Embryonic facial prominence (tissue), 1 donor: ENCODE measurements at regions not wholly inside any gene's neighbourhood (a gene's known extent, or its start where the extent isn't known, plus 50 kb on each side); places are given as distances from the start of the nearest gene placed in this dataset.
"Not testable (repeated sequence)": the region's sequence is repeated elsewhere in the genome, so short reads cannot be mapped to it uniquely, and the experiment has no call there.

ENCODE experiments used
- DNase-seq: peaks from one replicate; pipeline ENCODE4 v3.0.0-alpha.2; 2016; ENCODE audit errors: extremely low spot score

DNA sequence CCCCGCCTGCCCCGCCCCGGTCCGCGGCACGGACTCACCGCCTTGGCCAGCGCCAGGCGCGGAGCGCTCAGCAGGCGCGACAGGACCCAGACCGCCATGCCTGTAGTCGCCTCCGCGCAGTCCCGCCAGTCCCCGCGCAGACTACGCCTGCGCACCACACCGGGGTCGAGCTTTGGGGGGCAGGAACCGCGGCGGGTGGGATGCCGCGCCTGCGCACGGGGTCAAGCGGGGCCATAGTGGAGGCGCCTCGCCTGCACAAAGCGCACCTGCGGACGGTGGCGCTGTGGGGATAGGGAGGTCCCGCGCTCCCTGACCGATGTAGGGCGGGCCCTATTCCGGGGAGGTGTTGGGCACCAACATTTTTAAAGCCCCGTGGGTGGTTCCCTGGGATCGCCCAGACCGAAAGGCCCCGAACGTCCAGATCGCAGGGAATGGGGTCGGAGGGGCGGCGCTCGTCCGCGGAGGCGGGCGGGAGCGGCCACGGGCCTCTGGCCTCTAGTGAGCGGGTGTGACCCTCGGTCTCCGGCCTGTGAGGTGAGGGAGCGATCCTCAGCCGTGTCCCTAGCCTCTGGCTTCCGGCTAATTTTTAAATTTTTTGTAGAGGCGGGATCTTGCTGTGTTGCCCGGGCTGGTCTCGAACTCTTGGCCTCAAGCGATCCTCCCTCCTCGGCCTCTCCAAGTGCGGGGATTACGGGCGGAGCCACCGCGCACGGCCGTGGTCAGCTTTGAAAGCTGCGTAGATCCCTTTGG, 70.8 kb upstream of the LPCAT1 start:
- DNase-seq, result peak; percentile 18

GRCh38 chr5:1593903-1594356, 70.2 kb upstream of the LPCAT1 start:
- DNase-seq, result no peak

DNA sequence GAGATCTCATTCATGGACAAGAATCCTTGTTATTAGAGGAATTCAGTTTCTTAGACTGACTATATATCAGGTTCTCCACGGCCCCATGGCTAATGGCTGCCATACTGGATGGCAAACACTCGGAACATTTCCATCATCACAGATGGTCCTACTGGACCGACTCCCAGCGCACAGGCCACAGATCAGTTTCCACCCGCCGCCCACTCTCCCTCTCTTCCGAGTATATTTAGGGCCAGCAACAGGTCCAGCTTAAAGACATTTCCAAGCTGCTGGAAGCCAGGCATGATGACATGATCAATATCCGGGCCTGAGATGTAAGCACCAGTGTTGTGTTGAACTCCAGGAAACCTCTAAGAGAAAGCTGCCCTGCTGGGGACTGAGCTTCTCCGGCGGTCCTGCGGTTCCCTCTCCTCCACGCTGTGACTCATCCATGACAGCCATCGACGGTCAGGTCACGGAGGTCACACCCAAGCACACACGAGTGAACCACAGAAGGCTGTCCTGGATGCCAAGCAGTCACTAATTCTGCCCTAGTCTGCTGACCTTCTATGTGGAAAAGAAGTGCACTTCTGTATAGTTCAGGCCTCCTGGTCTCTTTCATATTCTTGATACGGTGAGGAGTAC, 64.4 kb upstream of the LPCAT1 start:
- DNase-seq, result not testable (repeated sequence)

- DNase-seq, result not testable (repeated sequence)
Measured at GRCh38 chr5:1583081-1583875, 59.5 kb upstream of the LPCAT1 start.

- not testable (repeated sequence) for DNase-seq
Measured at GRCh38 chr5:1579389-1579788, 55.6 kb upstream of the LPCAT1 start.

DNA sequence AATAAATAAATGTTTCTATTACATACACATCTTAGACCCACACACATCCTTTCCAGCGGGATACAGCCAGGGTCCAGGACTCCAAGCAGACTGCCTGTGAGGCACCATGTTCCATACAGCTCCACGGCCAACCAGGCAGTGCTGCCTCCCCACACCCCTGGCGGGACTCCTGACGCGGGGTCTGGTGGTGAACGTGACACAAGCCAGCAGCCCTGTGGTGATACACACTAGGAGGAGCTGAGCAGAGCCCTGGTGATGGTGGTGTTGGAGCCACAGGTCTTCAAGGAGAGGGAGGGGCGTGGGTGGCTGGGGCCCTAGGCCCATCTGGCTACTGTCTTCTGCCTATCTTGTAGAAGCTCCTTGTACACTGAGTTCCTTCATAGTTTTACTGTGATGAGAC, 53.1 kb upstream of the LPCAT1 start:
- DNase-seq, result not testable (repeated sequence)

DNA sequence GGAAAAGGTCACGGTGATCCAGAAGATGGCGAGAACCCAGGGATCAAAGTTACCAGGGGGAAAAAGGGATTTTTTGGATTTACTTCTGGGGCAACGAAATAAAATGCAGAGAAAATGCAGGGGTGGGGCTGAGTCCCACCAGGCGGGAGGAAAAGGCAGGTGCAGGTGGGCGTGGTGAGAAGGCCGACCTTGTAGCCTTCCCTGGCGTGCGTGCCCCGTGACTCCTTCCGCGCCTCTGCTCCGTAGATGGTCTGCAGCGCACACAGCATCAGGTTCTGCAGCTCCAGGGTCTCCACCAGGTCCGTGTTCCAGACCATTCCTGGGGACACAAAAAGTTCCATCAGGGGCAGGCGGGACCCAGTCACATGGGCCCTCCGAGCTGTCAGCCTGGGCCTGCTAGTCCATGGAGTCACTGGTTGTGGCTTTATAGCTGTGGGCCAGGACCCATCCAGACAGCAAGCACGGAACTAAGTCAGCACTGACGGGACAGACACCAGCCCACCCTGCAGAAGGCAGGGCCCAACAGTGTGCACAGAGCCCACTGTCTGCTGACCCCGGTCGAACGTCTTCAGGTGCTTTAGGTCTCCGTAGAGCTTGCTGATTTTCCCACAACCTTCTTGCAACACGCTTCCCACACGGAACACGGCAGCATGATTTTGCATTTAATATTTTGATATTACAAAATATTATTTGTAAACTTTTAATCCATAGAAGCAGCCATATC, 52.4 kb upstream of the LPCAT1 start:
- DNase-seq, result not testable (repeated sequence)

DNA sequence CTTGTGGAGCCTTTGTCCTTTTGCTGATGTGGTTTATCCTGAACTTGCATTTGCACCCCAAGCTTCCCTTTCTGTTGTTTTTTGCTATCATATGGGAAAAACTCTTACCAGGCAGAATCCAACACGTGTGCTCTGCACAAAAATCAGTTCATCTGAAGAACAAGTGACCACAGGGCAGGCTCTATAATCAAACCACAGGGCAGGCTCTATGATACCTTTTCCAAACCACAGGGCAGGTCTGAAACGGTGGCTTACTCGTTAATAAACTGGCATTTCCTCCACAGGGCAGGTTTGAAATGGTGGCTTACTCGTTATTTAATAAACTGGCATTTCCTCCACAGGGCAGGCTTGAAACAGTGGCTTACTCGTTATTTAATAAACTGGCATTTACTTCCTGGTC, 51.7 kb upstream of the LPCAT1 start:
- not testable (repeated sequence) for DNase-seq

GRCh38 chr5:1574023-1574318, 50.2 kb upstream of the LPCAT1 start:
- not testable (repeated sequence) for DNase-seq

- DNase-seq, result not testable (repeated sequence)
Measured at GRCh38 chr5:1573217-1574022, 49.7 kb upstream of the LPCAT1 start.
